Keratinocyte (primary cell): ENCODE measurements at regions not wholly inside any gene's neighbourhood (a gene's known extent, or its start where the extent isn't known, plus 50 kb on each side); places are given as distances from the start of the nearest gene placed in this dataset.

Source experiments
- CTCF ChIP-seq, 3 experiments: IDR thresholded peaks in 1 of 3; conservative IDR thresholded peaks in 1 of 3; optimal IDR thresholded peaks in 1 of 3; 2 replicates in 2 of 3; 3 replicates in 1 of 3; pipeline versions ENCODE3 to v1.5.1; 2011; ENCODE audit warnings: low read length in 3 of 3, mild to moderate bottlenecking in 3 of 3, moderate library complexity in 2 of 3, control low read depth in 1 of 3, inconsistent platforms in 1 of 3; ENCODE audit not compliant: insufficient read depth in 2 of 3; ENCODE audit errors: extremely low read depth in 1 of 3
- EZH2 ChIP-seq: IDR thresholded peaks from one replicate; pipeline ENCODE4 v1.6.1; 2012; ENCODE audit warnings: inconsistent platforms, mild to moderate bottlenecking, low read length, moderate library complexity

GRCh38 chr16:82231008-82231787 is 61.2 kb upstream of the MPHOSPH6 start:
- TF ChIP-seq CTCF (optimal IDR thresholded peaks at IDR 0.05 in 1 of 3, IDR thresholded peaks at IDR 0.05 in 1 of 3, conservative IDR thresholded peaks at IDR 0.05 in 1 of 3; ENCODE audit: extremely low read depth in 1 of 3, insufficient read depth in 2 of 3, low read length in 3 of 3) (no peak), EZH2 (no peak)
